H9 (cell line): ENCODE measurements at regions not wholly inside any gene's neighbourhood (a gene's known extent, or its start where the extent isn't known, plus 50 kb on each side); places are given as distances from the start of the nearest gene placed in this dataset.

Experiments used
- DNase-seq: peaks from one replicate; pipeline ENCODE4 v3.0.0-alpha.2; 2017
- H2AFZ ChIP-seq: one replicate; pipeline ENCODE4 v1.6.1; 2013; ENCODE audit warnings: mild to moderate bottlenecking, low read length, control low read depth, moderate library complexity
- H2AK5ac ChIP-seq: 2 replicates; pipeline ENCODE4 v1.6.1; 2013; ENCODE audit warnings: low read length, control low read depth, mixed read lengths; ENCODE audit not compliant: insufficient read length
- H2BK120ac ChIP-seq: one replicate; pipeline ENCODE4 v1.6.1; 2013; ENCODE audit warnings: low read depth, mild to moderate bottlenecking, low read length, control low read depth, inconsistent platforms; ENCODE audit not compliant: poor library complexity, severe bottlenecking
- H2BK12ac ChIP-seq: 2 replicates; pipeline ENCODE4 v1.6.1; 2013; ENCODE audit warnings: low read length, control low read depth, mixed read lengths, low read depth; ENCODE audit not compliant: insufficient read length
- H2BK15ac ChIP-seq: 2 replicates; pipeline ENCODE4 v1.6.1; 2013; ENCODE audit warnings: low read depth, low read length, control low read depth
- H2BK20ac ChIP-seq: one replicate; pipeline ENCODE4 v1.6.1; 2013; ENCODE audit warnings: low read depth, mild to moderate bottlenecking, low read length, control low read depth, inconsistent platforms; ENCODE audit not compliant: poor library complexity, severe bottlenecking
- H2BK5ac ChIP-seq: 2 replicates; pipeline ENCODE4 v1.6.1; 2013; ENCODE audit warnings: low read length, control low read depth, mixed read lengths; ENCODE audit not compliant: insufficient read length
- H3K14ac ChIP-seq: 2 replicates; pipeline ENCODE4 v1.6.1; 2013; ENCODE audit warnings: low read length, control low read depth; ENCODE audit not compliant: insufficient read depth
- H3K18ac ChIP-seq: 2 replicates; pipeline ENCODE4 v1.6.1; 2013; ENCODE audit warnings: low read depth, mild to moderate bottlenecking, mixed read lengths, low read length, control low read depth; ENCODE audit not compliant: insufficient read length
- H3K23ac ChIP-seq: 2 replicates; pipeline ENCODE4 v1.6.1; 2013; ENCODE audit warnings: low read length, control low read depth, mixed read lengths, low read depth; ENCODE audit not compliant: insufficient read length
- H3K23me2 ChIP-seq: 2 replicates; pipeline ENCODE4 v1.6.1; 2013; ENCODE audit warnings: low read depth, mild to moderate bottlenecking, mixed read lengths, low read length, control low read depth; ENCODE audit not compliant: insufficient read length, poor library complexity, severe bottlenecking
- H3K27ac ChIP-seq: 2 replicates; pipeline ENCODE4 v1.5.1; 2013; ENCODE audit warnings: low read length, control low read depth, mixed read lengths, low read depth; ENCODE audit not compliant: insufficient read length
- H3K27me3 ChIP-seq: 2 replicates; pipeline ENCODE4 v1.6.1; 2013; ENCODE audit warnings: low read length, control low read depth, inconsistent platforms; ENCODE audit not compliant: insufficient read depth
- H3K4ac ChIP-seq: 2 replicates; pipeline ENCODE4 v1.6.1; 2013; ENCODE audit warnings: low read depth, mild to moderate bottlenecking, control low read depth, inconsistent platforms, low read length, moderate library complexity
- H3K4me1 ChIP-seq: 2 replicates; pipeline ENCODE4 v1.6.1; 2013; ENCODE audit warnings: low read length, control low read depth, inconsistent platforms; ENCODE audit not compliant: insufficient read depth
- H3K4me2 ChIP-seq: 2 replicates; pipeline ENCODE4 v1.6.1; 2013; ENCODE audit warnings: low read length, control low read depth, mixed read lengths; ENCODE audit not compliant: insufficient read length, insufficient read depth
- H3K56ac ChIP-seq: 2 replicates; pipeline ENCODE4 v1.6.1; 2013; ENCODE audit warnings: low read depth, mild to moderate bottlenecking, mixed read lengths, low read length, control low read depth; ENCODE audit not compliant: insufficient read length
- H3K79me1 ChIP-seq: 2 replicates; pipeline ENCODE4 v1.6.1; 2013; ENCODE audit warnings: low read depth, mild to moderate bottlenecking, moderate library complexity, low read length, control low read depth, inconsistent platforms; ENCODE audit not compliant: insufficient read depth, poor library complexity, severe bottlenecking
- H3K79me2 ChIP-seq: 2 replicates; pipeline ENCODE4 v1.6.1; 2013; ENCODE audit warnings: low read length, control low read depth, inconsistent platforms; ENCODE audit not compliant: insufficient read depth
- H3K9ac ChIP-seq: 2 replicates; pipeline ENCODE4 v1.6.1; 2013; ENCODE audit warnings: low read length, control low read depth, mixed read lengths; ENCODE audit not compliant: insufficient read length; ENCODE audit errors: extremely low read depth
- H3K9me3 ChIP-seq: one replicate; pipeline ENCODE4 v1.6.1; 2013; ENCODE audit warnings: low read depth, low read length, inconsistent platforms; ENCODE audit not compliant: control insufficient read depth
- H3T11ph ChIP-seq: one replicate; pipeline ENCODE4 v1.6.1; 2013; ENCODE audit warnings: mild to moderate bottlenecking, low read length, control low read depth, inconsistent platforms
- H4K20me1 ChIP-seq: one replicate; pipeline ENCODE4 v1.6.1; 2013; ENCODE audit not compliant: control insufficient read depth, insufficient read length, insufficient read depth
- H4K5ac ChIP-seq: 2 replicates; pipeline ENCODE4 v1.6.1; 2013; ENCODE audit warnings: low read depth, mild to moderate bottlenecking, mixed read lengths, low read length, control low read depth; ENCODE audit not compliant: insufficient read length
- H4K8ac ChIP-seq: replicated peaks from 2 replicates; pipeline ENCODE4 v1.6.1; 2013; ENCODE audit warnings: low read length, control low read depth, mixed read lengths, low read depth; ENCODE audit not compliant: insufficient read length
- H4K91ac ChIP-seq: 2 replicates; pipeline ENCODE4 v1.6.1; 2013; ENCODE audit warnings: low read depth, mild to moderate bottlenecking, moderate library complexity, mixed read lengths, low read length, control low read depth; ENCODE audit not compliant: insufficient read length
- H3K27ac Mint-ChIP-seq, 3 experiments: 2 replicates in 2 of 3; 3 replicates in 1 of 3; pipeline ENCODE4 v1.8.0; 2020 to 2021; ENCODE audit warnings: mixed read lengths in 3 of 3, mild to moderate bottlenecking in 1 of 3, moderate library complexity in 1 of 3
- H3K27me3 Mint-ChIP-seq: 2 replicates; pipeline ENCODE4 v1.8.0; 2021; ENCODE audit warnings: low read depth, mild to moderate bottlenecking, moderate library complexity, mixed read lengths
- H3K36me3 Mint-ChIP-seq, 3 experiments: 2 replicates in 2 of 3; 3 replicates in 1 of 3; pipeline ENCODE4 v1.8.0; 2020 to 2021; ENCODE audit warnings: low read depth in 3 of 3, mixed read lengths in 3 of 3; ENCODE audit not compliant: insufficient read depth in 1 of 3
- H3K4me1 Mint-ChIP-seq, 2 experiments: 2 replicates each; pipeline ENCODE4 v1.8.0; 2020; ENCODE audit warnings: mixed read lengths in 2 of 2
- H3K4me3 Mint-ChIP-seq, 2 experiments: 2 replicates in 1 of 2; 3 replicates in 1 of 2; pipeline ENCODE4 v1.8.0; 2020 to 2021; ENCODE audit warnings: mild to moderate bottlenecking in 2 of 2, mixed read lengths in 2 of 2, moderate library complexity in 1 of 2
- H3K9me3 Mint-ChIP-seq, 2 experiments: 2 replicates in 1 of 2; 3 replicates in 1 of 2; pipeline ENCODE4 v1.8.0; 2020; ENCODE audit warnings: mild to moderate bottlenecking in 2 of 2, mixed read lengths in 2 of 2, moderate library complexity in 1 of 2
- WGBS: extraction: QIAGEN DNeasy Blood & Tissue Kit; methylation state at CpG from one replicate; pipeline ENCODE4 v1.1.7; 2013; ENCODE audit warnings: missing lambda C conversion rate, low lambda C conversion rate, mixed read lengths; ENCODE audit not compliant: insufficient read length; ENCODE audit errors: extremely low coverage; 5-methylcytosine and 5-hydroxymethylcytosine counted together
- TF ChIP-seq, protein P1 (sequence below): fragments of 200-600 bp; sonication (generic); conservative IDR thresholded peaks from 3 replicates; pipeline ENCODE4 v1.8.0; 2021; ENCODE audit warnings: antibody characterized with exemption, mild to moderate bottlenecking

DNA sequence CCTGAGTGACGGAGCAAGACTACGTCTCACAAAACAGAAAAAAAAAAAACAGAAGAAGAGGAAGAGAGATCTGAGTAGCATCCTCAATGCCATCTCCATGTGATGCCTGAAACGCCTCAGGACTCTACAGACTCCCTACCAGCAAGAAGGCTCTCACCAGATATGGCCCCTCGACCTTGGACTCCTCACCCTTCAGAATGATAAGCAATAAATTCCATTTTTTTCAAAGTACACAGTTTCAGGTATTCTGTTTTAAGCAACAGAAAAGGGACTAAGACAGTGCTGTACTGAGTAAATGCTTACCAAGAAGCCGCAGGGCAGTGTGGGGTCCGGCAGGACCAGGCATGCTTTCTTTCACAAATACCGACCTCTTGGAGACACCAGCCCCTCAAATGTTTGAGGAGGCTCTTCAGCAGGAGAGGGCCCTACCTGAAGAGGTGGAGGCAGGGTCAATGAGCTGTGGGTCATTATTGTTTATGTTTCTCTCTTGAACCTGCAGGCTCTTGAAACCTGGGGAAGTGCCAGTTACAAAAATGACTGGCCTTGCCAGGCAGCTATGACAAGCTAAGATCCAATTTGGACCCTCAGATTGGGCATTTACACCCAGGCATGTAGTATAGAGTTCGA, 204.1 kb upstream of the LYZL1 start:
- H2AFZ ChIP-seq = no peak overlapping the region
- H3K56ac ChIP-seq = no peak overlapping the region
- no peak overlapping the region for H4K5ac ChIP-seq
- H3K14ac ChIP-seq = no peak overlapping the region
- no peak overlapping the region for H3K4ac ChIP-seq
- H3K4me1 ChIP-seq = no peaks in the 10 kb centered on the region
- H3K27me3 Mint-ChIP-seq = peaks cover 3% of the 10 kb centered on the region; the same call in 1 of the 2 replicates
- no peak overlapping the region for H4K91ac ChIP-seq
- H2BK15ac ChIP-seq = no peak overlapping the region
- no peak overlapping the region for H2BK5ac ChIP-seq
- WGBS = no CpG with 5 or more reads among the region's 8 CpGs
- no peak overlapping the region for H2AK5ac ChIP-seq
- H3K23ac ChIP-seq = no peak overlapping the region
- no peak for DNase-seq
- H3K79me1 ChIP-seq = no peaks in the 10 kb centered on the region
- no peak overlapping the region for H3K4me2 ChIP-seq
- no peak overlapping the region for H3K27ac Mint-ChIP-seq
- H3K36me3 Mint-ChIP-seq = no peaks in the 10 kb centered on the region; a peak in 1 of 7 replicates
- no peaks in the 10 kb centered on the region for H3K27me3 ChIP-seq
- no peak overlapping the region for H2BK12ac ChIP-seq
- H2BK20ac ChIP-seq = no peak overlapping the region
- H3K23me2 ChIP-seq = no peaks in the 10 kb centered on the region
- TF ChIP-seq, protein P1, sequence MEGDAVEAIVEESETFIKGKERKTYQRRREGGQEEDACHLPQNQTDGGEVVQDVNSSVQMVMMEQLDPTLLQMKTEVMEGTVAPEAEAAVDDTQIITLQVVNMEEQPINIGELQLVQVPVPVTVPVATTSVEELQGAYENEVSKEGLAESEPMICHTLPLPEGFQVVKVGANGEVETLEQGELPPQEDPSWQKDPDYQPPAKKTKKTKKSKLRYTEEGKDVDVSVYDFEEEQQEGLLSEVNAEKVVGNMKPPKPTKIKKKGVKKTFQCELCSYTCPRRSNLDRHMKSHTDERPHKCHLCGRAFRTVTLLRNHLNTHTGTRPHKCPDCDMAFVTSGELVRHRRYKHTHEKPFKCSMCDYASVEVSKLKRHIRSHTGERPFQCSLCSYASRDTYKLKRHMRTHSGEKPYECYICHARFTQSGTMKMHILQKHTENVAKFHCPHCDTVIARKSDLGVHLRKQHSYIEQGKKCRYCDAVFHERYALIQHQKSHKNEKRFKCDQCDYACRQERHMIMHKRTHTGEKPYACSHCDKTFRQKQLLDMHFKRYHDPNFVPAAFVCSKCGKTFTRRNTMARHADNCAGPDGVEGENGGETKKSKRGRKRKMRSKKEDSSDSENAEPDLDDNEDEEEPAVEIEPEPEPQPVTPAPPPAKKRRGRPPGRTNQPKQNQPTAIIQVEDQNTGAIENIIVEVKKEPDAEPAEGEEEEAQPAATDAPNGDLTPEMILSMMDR = no peak
- H3K18ac ChIP-seq = no peak overlapping the region
- no peak overlapping the region for H3T11ph ChIP-seq
- no peaks in the 10 kb centered on the region for H4K20me1 ChIP-seq
- H2BK120ac ChIP-seq = no peak overlapping the region
- no peak overlapping the region for H3K4me3 Mint-ChIP-seq
- H3K9ac ChIP-seq = no peak overlapping the region
- no peaks in the 10 kb centered on the region for H3K79me2 ChIP-seq
- H3K9me3 Mint-ChIP-seq = peaks cover 0 to 2% of the 10 kb centered on the region in 2 experiments; a peak in 2 of 5 replicates
- no peaks in the 10 kb centered on the region for H3K4me1 Mint-ChIP-seq
- no peak overlapping the region for H4K8ac ChIP-seq
- H3K27ac ChIP-seq = no peak overlapping the region
- no peaks in the 10 kb centered on the region for H3K9me3 ChIP-seq
